ENCODE measurements at regions not wholly inside any gene's neighbourhood (a gene's known extent, or its start where the extent isn't known, plus 50 kb on each side); places are given as distances from the start of the nearest gene placed in this dataset.

DNA sequence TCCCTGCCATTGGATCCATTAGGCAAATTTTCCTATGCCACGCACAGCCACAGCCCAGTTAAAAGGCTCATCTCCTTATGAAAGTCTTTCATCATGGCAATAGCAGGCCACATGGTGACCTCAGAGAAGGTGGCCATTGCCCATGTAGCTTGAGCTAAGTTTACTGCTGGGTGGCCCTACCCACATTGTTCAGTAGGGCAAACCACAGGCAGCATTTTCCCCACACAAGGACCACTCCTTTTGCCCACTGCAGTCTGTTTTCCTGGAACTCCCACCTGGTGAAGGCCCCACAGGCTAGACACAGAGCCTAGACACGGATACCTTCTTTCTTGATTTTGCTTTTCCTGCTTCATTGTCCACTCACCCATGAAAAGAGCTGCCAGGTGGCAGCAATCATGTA lies 101.5 kb upstream of the NPVF start:
- no peak overlapping the region for H3K27ac ChIP-seq
- no peak for TF ChIP-seq POLR2A (IDR thresholded peaks at IDR 0.05)
- no peak for TF ChIP-seq EP300 (IDR thresholded peaks at IDR 0.05)
- TF ChIP-seq, protein P1, sequence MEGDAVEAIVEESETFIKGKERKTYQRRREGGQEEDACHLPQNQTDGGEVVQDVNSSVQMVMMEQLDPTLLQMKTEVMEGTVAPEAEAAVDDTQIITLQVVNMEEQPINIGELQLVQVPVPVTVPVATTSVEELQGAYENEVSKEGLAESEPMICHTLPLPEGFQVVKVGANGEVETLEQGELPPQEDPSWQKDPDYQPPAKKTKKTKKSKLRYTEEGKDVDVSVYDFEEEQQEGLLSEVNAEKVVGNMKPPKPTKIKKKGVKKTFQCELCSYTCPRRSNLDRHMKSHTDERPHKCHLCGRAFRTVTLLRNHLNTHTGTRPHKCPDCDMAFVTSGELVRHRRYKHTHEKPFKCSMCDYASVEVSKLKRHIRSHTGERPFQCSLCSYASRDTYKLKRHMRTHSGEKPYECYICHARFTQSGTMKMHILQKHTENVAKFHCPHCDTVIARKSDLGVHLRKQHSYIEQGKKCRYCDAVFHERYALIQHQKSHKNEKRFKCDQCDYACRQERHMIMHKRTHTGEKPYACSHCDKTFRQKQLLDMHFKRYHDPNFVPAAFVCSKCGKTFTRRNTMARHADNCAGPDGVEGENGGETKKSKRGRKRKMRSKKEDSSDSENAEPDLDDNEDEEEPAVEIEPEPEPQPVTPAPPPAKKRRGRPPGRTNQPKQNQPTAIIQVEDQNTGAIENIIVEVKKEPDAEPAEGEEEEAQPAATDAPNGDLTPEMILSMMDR (IDR thresholded peaks at IDR 0.05), result no peak
- TF ChIP-seq POLR2AphosphoS5 (IDR thresholded peaks at IDR 0.05), result no peak
- H3K36me3 ChIP-seq, result no peaks in the 10 kb centered on the region
- no peaks in the 10 kb centered on the region for H3K9me3 ChIP-seq
- H3K4me1 ChIP-seq, result no peaks in the 10 kb centered on the region
- 75 to 100% methylated on average over 2 of the region's 2 CpGs for whole genome bisulfite sequencing, 2 donors (ENCODE audit: low coverage in 1 of 2)
- no peaks in the 10 kb centered on the region for H3K27me3 ChIP-seq
- no peak overlapping the region for H3K4me3 ChIP-seq
- no peak for ATAC-seq

DNA sequence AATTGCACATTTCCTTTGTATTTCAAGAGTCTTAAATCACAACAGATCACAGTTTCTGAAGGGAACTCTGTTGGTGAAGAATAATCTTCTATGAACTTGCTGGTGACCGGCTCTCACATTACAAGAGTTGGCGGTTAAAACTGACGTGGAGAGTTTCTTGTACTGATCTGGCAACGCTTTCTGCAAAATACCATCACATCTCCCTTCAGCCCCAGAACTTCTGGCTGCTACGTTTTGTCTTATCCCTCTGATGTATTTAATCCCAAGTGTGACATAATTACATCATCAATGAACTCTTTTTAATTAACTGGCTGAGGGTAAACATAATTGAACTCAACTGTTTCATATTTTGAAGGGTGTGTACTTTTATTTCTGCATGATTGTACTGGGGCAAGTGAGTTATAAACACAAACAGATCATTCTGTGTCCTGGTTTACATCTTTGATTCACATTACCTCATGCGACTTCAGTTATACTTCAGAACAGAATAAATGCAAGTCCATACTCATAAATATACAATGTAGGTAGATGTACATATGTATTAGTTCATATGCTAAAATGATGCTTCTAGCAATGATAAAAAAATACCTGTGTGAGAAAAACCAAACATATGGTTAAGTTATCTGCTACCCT lies 105.1 kb upstream of the NPVF start:
- Histone ChIP-seq H3K4me3 (no peak overlapping the region), H3K27ac (no peak overlapping the region), H3K36me3 (no peaks in the 10 kb centered on the region), H3K27me3 (no peaks in the 10 kb centered on the region), H3K4me1 (no peaks in the 10 kb centered on the region), H3K9me3 (no peaks in the 10 kb centered on the region)
- WGBS, 2 donors (ENCODE audit: low coverage in 1 of 2), result 81 to 86% methylated on average over 5 to 6 of the region's 6 CpGs
- no peak for TF ChIP-seq EP300 (IDR thresholded peaks at IDR 0.05)
- no peak for TF ChIP-seq POLR2A (IDR thresholded peaks at IDR 0.05)
- TF ChIP-seq, protein P1 (IDR thresholded peaks at IDR 0.05), result no peak
- TF ChIP-seq POLR2AphosphoS5 (IDR thresholded peaks at IDR 0.05), result no peak
- no peak for ATAC-seq

DNA sequence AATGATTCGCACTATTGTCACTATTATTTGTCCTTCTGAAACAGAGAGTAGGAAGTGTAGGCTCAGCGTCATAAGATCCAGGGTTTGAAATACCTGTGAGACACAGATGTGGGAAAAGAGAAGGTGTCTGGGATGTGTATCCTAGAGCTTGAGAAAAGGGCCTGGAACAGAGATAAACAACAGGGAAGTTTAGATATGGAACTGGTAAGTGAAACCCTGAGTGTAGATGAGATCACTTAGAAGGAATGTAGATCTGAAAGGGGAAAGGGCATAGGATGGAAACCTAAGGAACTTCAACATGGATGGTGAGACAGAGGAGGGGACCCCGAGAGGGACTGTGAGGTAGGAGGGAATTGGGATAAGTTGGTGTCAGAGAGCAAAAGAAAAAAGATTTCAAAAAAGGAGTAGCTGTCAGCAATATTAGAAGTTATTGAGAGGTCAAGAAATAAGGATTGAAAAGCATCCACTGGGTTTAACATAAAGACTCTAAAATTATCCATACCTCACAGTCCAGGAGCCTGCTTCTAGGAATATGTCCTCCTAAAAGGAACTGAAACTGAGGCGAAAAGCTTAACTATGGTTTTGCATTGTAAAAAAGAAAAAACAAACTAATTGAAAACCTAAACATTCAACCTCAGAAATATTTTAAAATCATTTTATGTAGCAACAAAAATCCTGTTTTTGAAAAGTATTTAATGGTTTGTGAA lies 119.2 kb upstream of the NPVF start:
- Histone ChIP-seq H3K4me3 (no peak overlapping the region), H3K9me3 (no peaks in the 10 kb centered on the region), H3K27me3 (no peaks in the 10 kb centered on the region), H3K4me1 (no peaks in the 10 kb centered on the region), H3K27ac (no peak overlapping the region), H3K36me3 (no peaks in the 10 kb centered on the region)
- TF ChIP-seq, protein P1 (IDR thresholded peaks at IDR 0.05), result no peak
- no peak for TF ChIP-seq POLR2A (IDR thresholded peaks at IDR 0.05)
- no peak for ATAC-seq
- 79 to 93% methylated on average over 4 of the region's 4 CpGs for WGBS, 2 donors (ENCODE audit: low coverage in 1 of 2)

DNA sequence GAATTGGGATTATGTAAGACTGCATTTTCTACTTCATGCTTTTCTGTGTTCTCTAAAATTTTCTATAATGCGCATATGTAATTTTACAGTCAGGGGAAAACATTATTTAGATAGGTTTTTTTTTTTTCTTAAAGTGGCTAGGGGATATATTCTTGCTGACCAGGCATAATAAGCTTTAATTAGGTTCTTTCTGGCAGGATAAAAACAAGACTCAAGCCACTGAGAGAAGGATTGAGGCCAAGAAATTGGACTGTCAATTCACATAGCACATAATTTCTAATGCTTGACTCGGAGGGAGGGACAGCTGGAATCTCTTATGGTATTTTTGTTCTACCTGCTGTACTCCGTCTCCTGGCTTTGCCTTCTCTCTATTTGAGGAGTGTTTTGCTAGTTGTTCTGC lies 119.8 kb upstream of the NPVF start:
- H3K4me3 ChIP-seq, result no peak overlapping the region
- 60 to 65% methylated on average over 2 to 3 of the region's 3 CpGs for WGBS, 2 donors (ENCODE audit: low coverage in 1 of 2)
- H3K27me3 ChIP-seq, result no peaks in the 10 kb centered on the region
- TF ChIP-seq, protein P1 (IDR thresholded peaks at IDR 0.05), result no peak
- TF ChIP-seq POLR2AphosphoS5 (IDR thresholded peaks at IDR 0.05) (no peak), POLR2A (IDR thresholded peaks at IDR 0.05) (no peak), EP300 (IDR thresholded peaks at IDR 0.05) (no peak)
- H3K36me3 ChIP-seq, result no peaks in the 10 kb centered on the region
- no peak overlapping the region for H3K27ac ChIP-seq
- no peak for ATAC-seq
- H3K4me1 ChIP-seq, result no peaks in the 10 kb centered on the region
- H3K9me3 ChIP-seq, result no peaks in the 10 kb centered on the region

Data from gastroesophageal sphincter (tissue), 4 donors.